H9 (cell line): ENCODE measurements at regions not wholly inside any gene's neighbourhood (a gene's known extent, or its start where the extent isn't known, plus 50 kb on each side); places are given as distances from the start of the nearest gene placed in this dataset.

ENCODE experiments used
- DNase-seq: peaks from one replicate; pipeline ENCODE4 v3.0.0-alpha.2; 2017
- H2AFZ ChIP-seq: one replicate; pipeline ENCODE4 v1.6.1; 2013; ENCODE audit warnings: mild to moderate bottlenecking, low read length, control low read depth, moderate library complexity
- H2AK5ac ChIP-seq: 2 replicates; pipeline ENCODE4 v1.6.1; 2013; ENCODE audit warnings: low read length, control low read depth, mixed read lengths; ENCODE audit not compliant: insufficient read length
- H2BK120ac ChIP-seq: one replicate; pipeline ENCODE4 v1.6.1; 2013; ENCODE audit warnings: low read depth, mild to moderate bottlenecking, low read length, control low read depth, inconsistent platforms; ENCODE audit not compliant: poor library complexity, severe bottlenecking
- H2BK12ac ChIP-seq: 2 replicates; pipeline ENCODE4 v1.6.1; 2013; ENCODE audit warnings: low read length, control low read depth, mixed read lengths, low read depth; ENCODE audit not compliant: insufficient read length
- H2BK15ac ChIP-seq: 2 replicates; pipeline ENCODE4 v1.6.1; 2013; ENCODE audit warnings: low read depth, low read length, control low read depth
- H2BK20ac ChIP-seq: one replicate; pipeline ENCODE4 v1.6.1; 2013; ENCODE audit warnings: low read depth, mild to moderate bottlenecking, low read length, control low read depth, inconsistent platforms; ENCODE audit not compliant: poor library complexity, severe bottlenecking
- H2BK5ac ChIP-seq: 2 replicates; pipeline ENCODE4 v1.6.1; 2013; ENCODE audit warnings: low read length, control low read depth, mixed read lengths; ENCODE audit not compliant: insufficient read length
- H3K14ac ChIP-seq: 2 replicates; pipeline ENCODE4 v1.6.1; 2013; ENCODE audit warnings: low read length, control low read depth; ENCODE audit not compliant: insufficient read depth
- H3K18ac ChIP-seq: 2 replicates; pipeline ENCODE4 v1.6.1; 2013; ENCODE audit warnings: low read depth, mild to moderate bottlenecking, mixed read lengths, low read length, control low read depth; ENCODE audit not compliant: insufficient read length
- H3K23ac ChIP-seq: 2 replicates; pipeline ENCODE4 v1.6.1; 2013; ENCODE audit warnings: low read length, control low read depth, mixed read lengths, low read depth; ENCODE audit not compliant: insufficient read length
- H3K23me2 ChIP-seq: 2 replicates; pipeline ENCODE4 v1.6.1; 2013; ENCODE audit warnings: low read depth, mild to moderate bottlenecking, mixed read lengths, low read length, control low read depth; ENCODE audit not compliant: insufficient read length, poor library complexity, severe bottlenecking
- H3K27ac ChIP-seq: 2 replicates; pipeline ENCODE4 v1.5.1; 2013; ENCODE audit warnings: low read length, control low read depth, mixed read lengths, low read depth; ENCODE audit not compliant: insufficient read length
- H3K27me3 ChIP-seq: 2 replicates; pipeline ENCODE4 v1.6.1; 2013; ENCODE audit warnings: low read length, control low read depth, inconsistent platforms; ENCODE audit not compliant: insufficient read depth
- H3K4ac ChIP-seq: 2 replicates; pipeline ENCODE4 v1.6.1; 2013; ENCODE audit warnings: low read depth, mild to moderate bottlenecking, control low read depth, inconsistent platforms, low read length, moderate library complexity
- H3K4me1 ChIP-seq: 2 replicates; pipeline ENCODE4 v1.6.1; 2013; ENCODE audit warnings: low read length, control low read depth, inconsistent platforms; ENCODE audit not compliant: insufficient read depth
- H3K4me2 ChIP-seq: 2 replicates; pipeline ENCODE4 v1.6.1; 2013; ENCODE audit warnings: low read length, control low read depth, mixed read lengths; ENCODE audit not compliant: insufficient read length, insufficient read depth
- H3K56ac ChIP-seq: 2 replicates; pipeline ENCODE4 v1.6.1; 2013; ENCODE audit warnings: low read depth, mild to moderate bottlenecking, mixed read lengths, low read length, control low read depth; ENCODE audit not compliant: insufficient read length
- H3K79me1 ChIP-seq: 2 replicates; pipeline ENCODE4 v1.6.1; 2013; ENCODE audit warnings: low read depth, mild to moderate bottlenecking, moderate library complexity, low read length, control low read depth, inconsistent platforms; ENCODE audit not compliant: insufficient read depth, poor library complexity, severe bottlenecking
- H3K79me2 ChIP-seq: 2 replicates; pipeline ENCODE4 v1.6.1; 2013; ENCODE audit warnings: low read length, control low read depth, inconsistent platforms; ENCODE audit not compliant: insufficient read depth
- H3K9ac ChIP-seq: 2 replicates; pipeline ENCODE4 v1.6.1; 2013; ENCODE audit warnings: low read length, control low read depth, mixed read lengths; ENCODE audit not compliant: insufficient read length; ENCODE audit errors: extremely low read depth
- H3K9me3 ChIP-seq: one replicate; pipeline ENCODE4 v1.6.1; 2013; ENCODE audit warnings: low read depth, low read length, inconsistent platforms; ENCODE audit not compliant: control insufficient read depth
- H3T11ph ChIP-seq: one replicate; pipeline ENCODE4 v1.6.1; 2013; ENCODE audit warnings: mild to moderate bottlenecking, low read length, control low read depth, inconsistent platforms
- H4K20me1 ChIP-seq: one replicate; pipeline ENCODE4 v1.6.1; 2013; ENCODE audit not compliant: control insufficient read depth, insufficient read length, insufficient read depth
- H4K5ac ChIP-seq: 2 replicates; pipeline ENCODE4 v1.6.1; 2013; ENCODE audit warnings: low read depth, mild to moderate bottlenecking, mixed read lengths, low read length, control low read depth; ENCODE audit not compliant: insufficient read length
- H4K8ac ChIP-seq: replicated peaks from 2 replicates; pipeline ENCODE4 v1.6.1; 2013; ENCODE audit warnings: low read length, control low read depth, mixed read lengths, low read depth; ENCODE audit not compliant: insufficient read length
- H4K91ac ChIP-seq: 2 replicates; pipeline ENCODE4 v1.6.1; 2013; ENCODE audit warnings: low read depth, mild to moderate bottlenecking, moderate library complexity, mixed read lengths, low read length, control low read depth; ENCODE audit not compliant: insufficient read length
- H3K27ac Mint-ChIP-seq, 3 experiments: 2 replicates in 2 of 3; 3 replicates in 1 of 3; pipeline ENCODE4 v1.8.0; 2020 to 2021; ENCODE audit warnings: mixed read lengths in 3 of 3, mild to moderate bottlenecking in 1 of 3, moderate library complexity in 1 of 3
- H3K27me3 Mint-ChIP-seq: 2 replicates; pipeline ENCODE4 v1.8.0; 2021; ENCODE audit warnings: low read depth, mild to moderate bottlenecking, moderate library complexity, mixed read lengths
- H3K36me3 Mint-ChIP-seq, 3 experiments: 2 replicates in 2 of 3; 3 replicates in 1 of 3; pipeline ENCODE4 v1.8.0; 2020 to 2021; ENCODE audit warnings: low read depth in 3 of 3, mixed read lengths in 3 of 3; ENCODE audit not compliant: insufficient read depth in 1 of 3
- H3K4me1 Mint-ChIP-seq, 2 experiments: 2 replicates each; pipeline ENCODE4 v1.8.0; 2020; ENCODE audit warnings: mixed read lengths in 2 of 2
- H3K4me3 Mint-ChIP-seq, 2 experiments: 2 replicates in 1 of 2; 3 replicates in 1 of 2; pipeline ENCODE4 v1.8.0; 2020 to 2021; ENCODE audit warnings: mild to moderate bottlenecking in 2 of 2, mixed read lengths in 2 of 2, moderate library complexity in 1 of 2
- H3K9me3 Mint-ChIP-seq, 2 experiments: 2 replicates in 1 of 2; 3 replicates in 1 of 2; pipeline ENCODE4 v1.8.0; 2020; ENCODE audit warnings: mild to moderate bottlenecking in 2 of 2, mixed read lengths in 2 of 2, moderate library complexity in 1 of 2
- WGBS: extraction: QIAGEN DNeasy Blood & Tissue Kit; methylation state at CpG from one replicate; pipeline ENCODE4 v1.1.7; 2013; ENCODE audit warnings: missing lambda C conversion rate, low lambda C conversion rate, mixed read lengths; ENCODE audit not compliant: insufficient read length; ENCODE audit errors: extremely low coverage; 5-methylcytosine and 5-hydroxymethylcytosine counted together
- TF ChIP-seq, protein P1 (sequence below): fragments of 200-600 bp; sonication (generic); conservative IDR thresholded peaks from 3 replicates; pipeline ENCODE4 v1.8.0; 2021; ENCODE audit warnings: antibody characterized with exemption, mild to moderate bottlenecking

- Histone ChIP-seq H4K8ac (no peak overlapping the region), H3K27me3 (peaks cover 14% of the 10 kb centered on the region; the same call in 1 of the 2 replicates), H2BK120ac (no peak overlapping the region), H3K79me1 (no peaks in the 10 kb centered on the region), H3K4me2 (no peak overlapping the region), H2BK12ac (no peak overlapping the region), H3K56ac (no peak overlapping the region), H2AK5ac (no peak overlapping the region), H3T11ph (no peak overlapping the region), H3K9me3 (no peaks in the 10 kb centered on the region), H3K27ac (no peak overlapping the region), H4K5ac (no peak overlapping the region), H3K23me2 (no peaks in the 10 kb centered on the region), H3K14ac (no peak overlapping the region), H4K20me1 (no peaks in the 10 kb centered on the region), H3K23ac (no peak overlapping the region), H3K18ac (no peak overlapping the region), H2AFZ (no peak overlapping the region), H3K4me1 (peaks cover 13% of the 10 kb centered on the region), H2BK20ac (no peak overlapping the region), H3K9ac (no peak overlapping the region), H3K79me2 (no peaks in the 10 kb centered on the region), H2BK5ac (no peak overlapping the region), H3K4ac (no peak overlapping the region), H2BK15ac (no peak overlapping the region), H4K91ac (no peak overlapping the region)
- peaks cover 0 to 9% (median 3%) of the 10 kb centered on the region in 3 experiments; a peak in 3 of 7 replicates for H3K36me3 Mint-ChIP-seq
- H3K4me1 Mint-ChIP-seq, result peaks cover 42 to 45% of the 10 kb centered on the region in 2 experiments
- no CpG with 5 or more reads among the region's 2 CpGs for whole genome bisulfite sequencing
- H3K9me3 Mint-ChIP-seq, result peaks cover 3% of the 10 kb centered on the region in 2 experiments; a peak in 2 of 5 replicates
- peaks cover 69% of the 10 kb centered on the region for H3K27me3 Mint-ChIP-seq
- no peak for DNase-seq
- TF ChIP-seq, protein P1, sequence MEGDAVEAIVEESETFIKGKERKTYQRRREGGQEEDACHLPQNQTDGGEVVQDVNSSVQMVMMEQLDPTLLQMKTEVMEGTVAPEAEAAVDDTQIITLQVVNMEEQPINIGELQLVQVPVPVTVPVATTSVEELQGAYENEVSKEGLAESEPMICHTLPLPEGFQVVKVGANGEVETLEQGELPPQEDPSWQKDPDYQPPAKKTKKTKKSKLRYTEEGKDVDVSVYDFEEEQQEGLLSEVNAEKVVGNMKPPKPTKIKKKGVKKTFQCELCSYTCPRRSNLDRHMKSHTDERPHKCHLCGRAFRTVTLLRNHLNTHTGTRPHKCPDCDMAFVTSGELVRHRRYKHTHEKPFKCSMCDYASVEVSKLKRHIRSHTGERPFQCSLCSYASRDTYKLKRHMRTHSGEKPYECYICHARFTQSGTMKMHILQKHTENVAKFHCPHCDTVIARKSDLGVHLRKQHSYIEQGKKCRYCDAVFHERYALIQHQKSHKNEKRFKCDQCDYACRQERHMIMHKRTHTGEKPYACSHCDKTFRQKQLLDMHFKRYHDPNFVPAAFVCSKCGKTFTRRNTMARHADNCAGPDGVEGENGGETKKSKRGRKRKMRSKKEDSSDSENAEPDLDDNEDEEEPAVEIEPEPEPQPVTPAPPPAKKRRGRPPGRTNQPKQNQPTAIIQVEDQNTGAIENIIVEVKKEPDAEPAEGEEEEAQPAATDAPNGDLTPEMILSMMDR, result no peak
- no peak overlapping the region; a peak in 1 of 5 replicates for H3K4me3 Mint-ChIP-seq
- 0 out of 7 replicates have a peak overlapping the region, but pooled peaks of 1 of the 3 experiments have one; percentile 27 for H3K27ac Mint-ChIP-seq
These were observed 238.4 kb upstream of the RGMA start for GRCh38 chr15:93327364-93327763.
